ENCODE measurements at regions not wholly inside any gene's neighbourhood (a gene's known extent, or its start where the extent isn't known, plus 50 kb on each side); places are given as distances from the start of the nearest gene placed in this dataset.

GRCh38 chr9:103928442-103928841, 165.7 kb upstream of the SMC2 start:
- TF ChIP-seq POLR2A (IDR thresholded peaks at IDR 0.05) (no peak), CTCF (IDR thresholded peaks at IDR 0.05 in 4 of 5, conservative IDR thresholded peaks at IDR 0.05 in 1 of 5) (no peak)
